ENCODE measurements at regions not wholly inside any gene's neighbourhood (a gene's known extent, or its start where the extent isn't known, plus 50 kb on each side); places are given as distances from the start of the nearest gene placed in this dataset.

DNA sequence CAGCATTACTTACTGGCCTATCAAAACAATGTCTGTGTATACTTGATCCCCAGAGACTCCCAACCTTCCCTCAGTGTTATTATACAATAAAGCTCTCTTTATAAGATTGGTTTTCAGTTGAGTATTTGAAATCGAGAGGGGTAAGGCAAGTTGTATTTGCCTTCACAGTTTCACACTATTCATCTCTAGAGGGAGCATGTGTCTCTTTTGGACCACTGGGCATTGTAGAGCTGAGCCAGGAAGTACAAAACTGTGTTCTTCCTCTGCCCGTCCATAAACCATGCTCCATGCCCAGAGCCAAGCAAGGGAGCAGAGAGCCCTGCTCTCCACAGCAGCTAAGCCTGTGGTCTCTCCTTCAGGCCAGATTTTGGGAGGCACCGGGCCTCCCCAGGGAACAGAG lies 61.5 kb upstream of the HHIP start (continued):
- TF ChIP-seq, protein P1, sequence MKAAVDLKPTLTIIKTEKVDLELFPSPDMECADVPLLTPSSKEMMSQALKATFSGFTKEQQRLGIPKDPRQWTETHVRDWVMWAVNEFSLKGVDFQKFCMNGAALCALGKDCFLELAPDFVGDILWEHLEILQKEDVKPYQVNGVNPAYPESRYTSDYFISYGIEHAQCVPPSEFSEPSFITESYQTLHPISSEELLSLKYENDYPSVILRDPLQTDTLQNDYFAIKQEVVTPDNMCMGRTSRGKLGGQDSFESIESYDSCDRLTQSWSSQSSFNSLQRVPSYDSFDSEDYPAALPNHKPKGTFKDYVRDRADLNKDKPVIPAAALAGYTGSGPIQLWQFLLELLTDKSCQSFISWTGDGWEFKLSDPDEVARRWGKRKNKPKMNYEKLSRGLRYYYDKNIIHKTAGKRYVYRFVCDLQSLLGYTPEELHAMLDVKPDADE (IDR thresholded peaks at IDR 0.05), result no peak
- no peak for TF ChIP-seq JUNB (IDR thresholded peaks at IDR 0.05; ENCODE audit: unreplicated experiment)
- TF ChIP-seq, protein P2, sequence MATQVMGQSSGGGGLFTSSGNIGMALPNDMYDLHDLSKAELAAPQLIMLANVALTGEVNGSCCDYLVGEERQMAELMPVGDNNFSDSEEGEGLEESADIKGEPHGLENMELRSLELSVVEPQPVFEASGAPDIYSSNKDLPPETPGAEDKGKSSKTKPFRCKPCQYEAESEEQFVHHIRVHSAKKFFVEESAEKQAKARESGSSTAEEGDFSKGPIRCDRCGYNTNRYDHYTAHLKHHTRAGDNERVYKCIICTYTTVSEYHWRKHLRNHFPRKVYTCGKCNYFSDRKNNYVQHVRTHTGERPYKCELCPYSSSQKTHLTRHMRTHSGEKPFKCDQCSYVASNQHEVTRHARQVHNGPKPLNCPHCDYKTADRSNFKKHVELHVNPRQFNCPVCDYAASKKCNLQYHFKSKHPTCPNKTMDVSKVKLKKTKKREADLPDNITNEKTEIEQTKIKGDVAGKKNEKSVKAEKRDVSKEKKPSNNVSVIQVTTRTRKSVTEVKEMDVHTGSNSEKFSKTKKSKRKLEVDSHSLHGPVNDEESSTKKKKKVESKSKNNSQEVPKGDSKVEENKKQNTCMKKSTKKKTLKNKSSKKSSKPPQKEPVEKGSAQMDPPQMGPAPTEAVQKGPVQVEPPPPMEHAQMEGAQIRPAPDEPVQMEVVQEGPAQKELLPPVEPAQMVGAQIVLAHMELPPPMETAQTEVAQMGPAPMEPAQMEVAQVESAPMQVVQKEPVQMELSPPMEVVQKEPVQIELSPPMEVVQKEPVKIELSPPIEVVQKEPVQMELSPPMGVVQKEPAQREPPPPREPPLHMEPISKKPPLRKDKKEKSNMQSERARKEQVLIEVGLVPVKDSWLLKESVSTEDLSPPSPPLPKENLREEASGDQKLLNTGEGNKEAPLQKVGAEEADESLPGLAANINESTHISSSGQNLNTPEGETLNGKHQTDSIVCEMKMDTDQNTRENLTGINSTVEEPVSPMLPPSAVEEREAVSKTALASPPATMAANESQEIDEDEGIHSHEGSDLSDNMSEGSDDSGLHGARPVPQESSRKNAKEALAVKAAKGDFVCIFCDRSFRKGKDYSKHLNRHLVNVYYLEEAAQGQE (IDR thresholded peaks at IDR 0.05; ENCODE audit: unreplicated experiment), result no peak
- no peak for TF ChIP-seq STAT1 (IDR thresholded peaks at IDR 0.05; ENCODE audit: unreplicated experiment)
- TF ChIP-seq POLR2AphosphoS5 (IDR thresholded peaks at IDR 0.05; ENCODE audit: low read depth), result no peak

DNA sequence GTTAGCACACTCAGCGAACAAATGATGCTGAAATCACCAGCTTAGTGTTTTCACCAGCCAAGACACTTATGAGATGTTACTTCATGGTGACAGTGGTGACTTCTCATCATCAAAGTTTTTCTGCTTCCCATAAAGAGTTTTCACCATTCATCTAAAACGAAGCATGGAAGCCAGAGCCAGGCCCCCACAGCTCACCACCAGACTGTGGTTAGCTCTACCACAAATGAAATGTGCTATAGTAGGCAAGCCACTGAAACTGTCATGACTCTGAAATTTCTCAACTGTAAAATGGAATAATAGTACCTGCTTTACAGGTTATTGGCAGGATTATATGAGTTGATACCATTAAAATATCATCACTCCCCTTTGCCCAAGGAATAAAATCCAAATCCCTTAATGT lies 56.4 kb upstream of the HHIP start:
- ATAC-seq (no peak), DNase-seq (ENCODE audit: low spot score) (no peak)
- Histone ChIP-seq H4K20me1 (replicated peaks; ENCODE audit: insufficient read depth) (no peaks in the 10 kb centered on the region), H3K79me2 (replicated peaks; ENCODE audit: insufficient read depth) (no peaks in the 10 kb centered on the region), H3K9me2 (ENCODE audit: insufficient read depth) (peaks cover 7% of the 10 kb centered on the region; the same call in 1 of the 2 replicates), H3K27ac (ENCODE audit: low read depth) (no peak overlapping the region), H3K27me3 (ENCODE audit: insufficient read depth) (no peaks in the 10 kb centered on the region), H3K4me2 (no peak overlapping the region), H3K4me1 (ENCODE audit: insufficient read depth) (no peaks in the 10 kb centered on the region), H3F3A (replicated peaks; ENCODE audit: low read depth) (no peaks in the 10 kb centered on the region), H3K4me3 (no peak overlapping the region), H3K36me3 (ENCODE audit: insufficient read depth) (no peaks in the 10 kb centered on the region; the same call in 1 of the 2 replicates), H2AFZ (no peak overlapping the region)
- H3K36me3 Mint-ChIP-seq (ENCODE audit: low read depth), result peaks cover 4% of the 10 kb centered on the region; the same call in 2 of the 3 replicates
- no peak overlapping the region for H3K4me3 Mint-ChIP-seq
- H3K4me1 Mint-ChIP-seq, result no peaks in the 10 kb centered on the region; the same call in 2 of the 3 replicates
- no peak overlapping the region for H3K27ac Mint-ChIP-seq
- peaks cover 8% of the 10 kb centered on the region for H3K9me3 Mint-ChIP-seq
- peaks cover 5% of the 10 kb centered on the region for H3K27me3 Mint-ChIP-seq (ENCODE audit: insufficient read depth, low read depth, poor library complexity)
- no peak for TF ChIP-seq ZNF114 (CRISPR knock-in tag; IDR thresholded peaks at IDR 0.05)
- TF ChIP-seq STAT1 (IDR thresholded peaks at IDR 0.05; ENCODE audit: unreplicated experiment), result no peak
- TF ChIP-seq, protein P1 (IDR thresholded peaks at IDR 0.05), result no peak
- TF ChIP-seq EZH2phosphoT487 (IDR thresholded peaks at IDR 0.05; ENCODE audit: unreplicated experiment), result no peak
- TF ChIP-seq, protein P3, sequence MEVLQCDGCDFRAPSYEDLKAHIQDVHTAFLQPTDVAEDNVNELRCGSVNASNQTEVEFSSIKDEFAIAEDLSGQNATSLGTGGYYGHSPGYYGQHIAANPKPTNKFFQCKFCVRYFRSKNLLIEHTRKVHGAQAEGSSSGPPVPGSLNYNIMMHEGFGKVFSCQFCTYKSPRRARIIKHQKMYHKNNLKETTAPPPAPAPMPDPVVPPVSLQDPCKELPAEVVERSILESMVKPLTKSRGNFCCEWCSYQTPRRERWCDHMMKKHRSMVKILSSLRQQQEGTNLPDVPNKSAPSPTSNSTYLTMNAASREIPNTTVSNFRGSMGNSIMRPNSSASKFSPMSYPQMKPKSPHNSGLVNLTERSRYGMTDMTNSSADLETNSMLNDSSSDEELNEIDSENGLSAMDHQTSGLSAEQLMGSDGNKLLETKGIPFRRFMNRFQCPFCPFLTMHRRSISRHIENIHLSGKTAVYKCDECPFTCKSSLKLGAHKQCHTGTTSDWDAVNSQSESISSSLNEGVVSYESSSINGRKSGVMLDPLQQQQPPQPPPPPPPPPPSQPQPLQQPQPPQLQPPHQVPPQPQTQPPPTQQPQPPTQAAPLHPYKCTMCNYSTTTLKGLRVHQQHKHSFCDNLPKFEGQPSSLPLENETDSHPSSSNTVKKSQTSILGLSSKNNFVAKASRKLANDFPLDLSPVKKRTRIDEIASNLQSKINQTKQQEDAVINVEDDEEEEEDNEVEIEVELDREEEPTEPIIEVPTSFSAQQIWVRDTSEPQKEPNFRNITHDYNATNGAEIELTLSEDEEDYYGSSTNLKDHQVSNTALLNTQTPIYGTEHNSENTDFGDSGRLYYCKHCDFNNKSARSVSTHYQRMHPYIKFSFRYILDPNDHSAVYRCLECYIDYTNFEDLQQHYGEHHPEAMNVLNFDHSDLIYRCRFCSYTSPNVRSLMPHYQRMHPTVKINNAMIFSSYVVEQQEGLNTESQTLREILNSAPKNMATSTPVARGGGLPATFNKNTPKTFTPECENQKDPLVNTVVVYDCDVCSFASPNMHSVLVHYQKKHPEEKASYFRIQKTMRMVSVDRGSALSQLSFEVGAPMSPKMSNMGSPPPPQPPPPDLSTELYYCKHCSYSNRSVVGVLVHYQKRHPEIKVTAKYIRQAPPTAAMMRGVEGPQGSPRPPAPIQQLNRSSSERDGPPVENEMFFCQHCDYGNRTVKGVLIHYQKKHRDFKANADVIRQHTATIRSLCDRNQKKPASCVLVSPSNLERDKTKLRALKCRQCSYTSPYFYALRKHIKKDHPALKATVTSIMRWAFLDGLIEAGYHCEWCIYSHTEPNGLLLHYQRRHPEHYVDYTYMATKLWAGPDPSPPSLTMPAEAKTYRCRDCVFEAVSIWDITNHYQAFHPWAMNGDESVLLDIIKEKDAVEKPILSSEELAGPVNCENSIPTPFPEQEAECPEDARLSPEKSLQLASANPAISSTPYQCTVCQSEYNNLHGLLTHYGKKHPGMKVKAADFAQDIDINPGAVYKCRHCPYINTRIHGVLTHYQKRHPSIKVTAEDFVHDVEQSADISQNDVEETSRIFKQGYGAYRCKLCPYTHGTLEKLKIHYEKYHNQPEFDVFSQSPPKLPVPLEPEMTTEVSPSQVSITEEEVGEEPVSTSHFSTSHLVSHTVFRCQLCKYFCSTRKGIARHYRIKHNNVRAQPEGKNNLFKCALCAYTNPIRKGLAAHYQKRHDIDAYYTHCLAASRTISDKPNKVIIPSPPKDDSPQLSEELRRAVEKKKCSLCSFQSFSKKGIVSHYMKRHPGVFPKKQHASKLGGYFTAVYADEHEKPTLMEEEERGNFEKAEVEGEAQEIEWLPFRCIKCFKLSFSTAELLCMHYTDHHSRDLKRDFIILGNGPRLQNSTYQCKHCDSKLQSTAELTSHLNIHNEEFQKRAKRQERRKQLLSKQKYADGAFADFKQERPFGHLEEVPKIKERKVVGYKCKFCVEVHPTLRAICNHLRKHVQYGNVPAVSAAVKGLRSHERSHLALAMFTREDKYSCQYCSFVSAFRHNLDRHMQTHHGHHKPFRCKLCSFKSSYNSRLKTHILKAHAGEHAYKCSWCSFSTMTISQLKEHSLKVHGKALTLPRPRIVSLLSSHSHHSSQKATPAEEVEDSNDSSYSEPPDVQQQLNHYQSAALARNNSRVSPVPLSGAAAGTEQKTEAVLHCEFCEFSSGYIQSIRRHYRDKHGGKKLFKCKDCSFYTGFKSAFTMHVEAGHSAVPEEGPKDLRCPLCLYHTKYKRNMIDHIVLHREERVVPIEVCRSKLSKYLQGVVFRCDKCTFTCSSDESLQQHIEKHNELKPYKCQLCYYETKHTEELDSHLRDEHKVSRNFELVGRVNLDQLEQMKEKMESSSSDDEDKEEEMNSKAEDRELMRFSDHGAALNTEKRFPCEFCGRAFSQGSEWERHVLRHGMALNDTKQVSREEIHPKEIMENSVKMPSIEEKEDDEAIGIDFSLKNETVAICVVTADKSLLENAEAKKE (CRISPR knock-in tag; IDR thresholded peaks at IDR 0.05), result no peak
- no peak for TF ChIP-seq POLR2AphosphoS5 (IDR thresholded peaks at IDR 0.05; ENCODE audit: low read depth)
- TF ChIP-seq, protein P2 (IDR thresholded peaks at IDR 0.05; ENCODE audit: unreplicated experiment), result no peak
- no peak for TF ChIP-seq NANOG (IDR thresholded peaks at IDR 0.05; ENCODE audit: borderline replicate concordance)
- no peak for TF ChIP-seq JUNB (IDR thresholded peaks at IDR 0.05; ENCODE audit: unreplicated experiment)
